ENCODE measurements at regions not wholly inside any gene's neighbourhood (a gene's known extent, or its start where the extent isn't known, plus 50 kb on each side); places are given as distances from the start of the nearest gene placed in this dataset.

DNA sequence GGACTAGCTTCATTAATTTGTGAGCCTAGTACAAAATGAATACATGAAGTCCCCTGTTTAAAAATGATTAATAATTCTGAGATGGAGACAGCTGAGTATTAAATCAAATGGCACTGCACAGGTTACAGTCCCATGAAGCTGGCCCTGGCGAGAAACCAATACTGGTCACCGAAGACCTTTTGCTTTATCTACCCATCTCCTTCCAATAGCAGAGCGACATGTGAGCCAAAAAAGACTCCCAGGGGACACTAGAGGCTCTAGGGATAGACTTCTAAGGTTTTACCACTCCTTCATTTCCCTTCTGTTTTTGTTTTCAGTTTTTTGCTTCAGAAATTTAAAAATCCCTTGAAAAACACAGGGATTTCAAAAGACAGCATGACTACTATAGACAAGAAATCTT is 97.0 kb upstream of the CCSER1 start:
- TF ChIP-seq CTCF (IDR thresholded peaks at IDR 0.05) (no peak), POLR2A (IDR thresholded peaks at IDR 0.05) (no peak)
